OCI-LY7 (cell line): ENCODE measurements at regions not wholly inside any gene's neighbourhood (a gene's known extent, or its start where the extent isn't known, plus 50 kb on each side); places are given as distances from the start of the nearest gene placed in this dataset.

ENCODE experiments used
- EZH2phosphoT487 ChIP-seq: fragments of 200-600 bp; sonication (generic); IDR thresholded peaks from 2 replicates; pipeline ENCODE4 v1.6.1; 2018; ENCODE audit warnings: low read depth, borderline replicate concordance, mild to moderate bottlenecking, mixed run types, antibody characterized with exemption, low read length, moderate library complexity, mixed read lengths
- TF ChIP-seq, protein P1 (sequence below): fragments of 200-600 bp; sonication (generic); conservative IDR thresholded peaks from 2 replicates; pipeline ENCODE4 v1.5.1; 2014; ENCODE audit warnings: mild to moderate bottlenecking, antibody characterized with exemption, low read length, moderate library complexity, mixed read lengths

GRCh38 chr2:147603876-147604275 is 241.0 kb upstream of the ACVR2A start:
- TF ChIP-seq, protein P1, sequence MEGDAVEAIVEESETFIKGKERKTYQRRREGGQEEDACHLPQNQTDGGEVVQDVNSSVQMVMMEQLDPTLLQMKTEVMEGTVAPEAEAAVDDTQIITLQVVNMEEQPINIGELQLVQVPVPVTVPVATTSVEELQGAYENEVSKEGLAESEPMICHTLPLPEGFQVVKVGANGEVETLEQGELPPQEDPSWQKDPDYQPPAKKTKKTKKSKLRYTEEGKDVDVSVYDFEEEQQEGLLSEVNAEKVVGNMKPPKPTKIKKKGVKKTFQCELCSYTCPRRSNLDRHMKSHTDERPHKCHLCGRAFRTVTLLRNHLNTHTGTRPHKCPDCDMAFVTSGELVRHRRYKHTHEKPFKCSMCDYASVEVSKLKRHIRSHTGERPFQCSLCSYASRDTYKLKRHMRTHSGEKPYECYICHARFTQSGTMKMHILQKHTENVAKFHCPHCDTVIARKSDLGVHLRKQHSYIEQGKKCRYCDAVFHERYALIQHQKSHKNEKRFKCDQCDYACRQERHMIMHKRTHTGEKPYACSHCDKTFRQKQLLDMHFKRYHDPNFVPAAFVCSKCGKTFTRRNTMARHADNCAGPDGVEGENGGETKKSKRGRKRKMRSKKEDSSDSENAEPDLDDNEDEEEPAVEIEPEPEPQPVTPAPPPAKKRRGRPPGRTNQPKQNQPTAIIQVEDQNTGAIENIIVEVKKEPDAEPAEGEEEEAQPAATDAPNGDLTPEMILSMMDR: no peak
- TF ChIP-seq EZH2phosphoT487: no peak
